ENCODE measurements at regions not wholly inside any gene's neighbourhood (a gene's known extent, or its start where the extent isn't known, plus 50 kb on each side); places are given as distances from the start of the nearest gene placed in this dataset.

GRCh38 chr17:53707566-53707965 lies 115.2 kb upstream of the KIF2B start:
- no peak for DNase-seq (ENCODE audit: low read depth)
- H3K9ac ChIP-seq (ENCODE audit: low read length) = no peak overlapping the region
- no peaks in the 10 kb centered on the region for H3K36me3 ChIP-seq (ENCODE audit: control insufficient read depth, insufficient read depth, low read length, severe bottlenecking)
- H3K4me3 ChIP-seq (ENCODE audit: low read length) = no peak overlapping the region
- H3K27me3 ChIP-seq (replicated peaks; ENCODE audit: control insufficient read depth, insufficient read depth, low read length) = no peaks in the 10 kb centered on the region
- peaks cover 6% of the 10 kb centered on the region for H3K9me3 ChIP-seq (ENCODE audit: control insufficient read depth, low read length)
- H3K4me1 ChIP-seq (ENCODE audit: control insufficient read depth, insufficient read depth, low read length) = no peaks in the 10 kb centered on the region

- no peak overlapping the region for H3K9ac ChIP-seq (ENCODE audit: low read length)
- no peak for DNase-seq (ENCODE audit: low read depth)
- H3K36me3 ChIP-seq (ENCODE audit: control insufficient read depth, insufficient read depth, low read length, severe bottlenecking) = no peaks in the 10 kb centered on the region
- no peaks in the 10 kb centered on the region for H3K27me3 ChIP-seq (replicated peaks; ENCODE audit: control insufficient read depth, insufficient read depth, low read length)
- no peak overlapping the region for H3K4me3 ChIP-seq (ENCODE audit: low read length)
- H3K9me3 ChIP-seq (ENCODE audit: control insufficient read depth, low read length) = no peaks in the 10 kb centered on the region
- H3K4me1 ChIP-seq (ENCODE audit: control insufficient read depth, insufficient read depth, low read length) = no peaks in the 10 kb centered on the region
These were observed 126.4 kb upstream of the KIF2B start for GRCh38 chr17:53696286-53696685.

- peaks cover 4% of the 10 kb centered on the region for H3K9me3 ChIP-seq (ENCODE audit: control insufficient read depth, low read length)
- no peaks in the 10 kb centered on the region for H3K4me1 ChIP-seq (ENCODE audit: control insufficient read depth, insufficient read depth, low read length)
- no peaks in the 10 kb centered on the region for H3K36me3 ChIP-seq (ENCODE audit: control insufficient read depth, insufficient read depth, low read length, severe bottlenecking)
- no peak overlapping the region for H3K4me3 ChIP-seq (ENCODE audit: low read length)
- H3K27me3 ChIP-seq (replicated peaks; ENCODE audit: control insufficient read depth, insufficient read depth, low read length) = no peaks in the 10 kb centered on the region
- no peak for DNase-seq (ENCODE audit: low read depth)
- H3K9ac ChIP-seq (ENCODE audit: low read length) = no peak overlapping the region
These were observed 135.4 kb upstream of the KIF2B start for GRCh38 chr17:53687324-53687723.

GRCh38 chr17:53680745-53681144 lies 142.0 kb upstream of the KIF2B start:
- H3K4me1 ChIP-seq (ENCODE audit: control insufficient read depth, insufficient read depth, low read length) = no peaks in the 10 kb centered on the region
- peaks cover 20% of the 10 kb centered on the region for H3K9me3 ChIP-seq (ENCODE audit: control insufficient read depth, low read length)
- no peak overlapping the region for H3K4me3 ChIP-seq (ENCODE audit: low read length)
- DNase-seq (ENCODE audit: low read depth) = no peak
- no peak overlapping the region for H3K9ac ChIP-seq (ENCODE audit: low read length)
- H3K27me3 ChIP-seq (replicated peaks; ENCODE audit: control insufficient read depth, insufficient read depth, low read length) = no peaks in the 10 kb centered on the region
- H3K36me3 ChIP-seq (ENCODE audit: control insufficient read depth, insufficient read depth, low read length, severe bottlenecking) = no peaks in the 10 kb centered on the region

GRCh38 chr17:53668854-53669253 lies 153.9 kb upstream of the KIF2B start:
- Histone ChIP-seq H3K4me3 (ENCODE audit: low read length) (no peak overlapping the region), H3K4me1 (ENCODE audit: control insufficient read depth, insufficient read depth, low read length) (no peaks in the 10 kb centered on the region), H3K36me3 (ENCODE audit: control insufficient read depth, insufficient read depth, low read length, severe bottlenecking) (no peaks in the 10 kb centered on the region), H3K9ac (ENCODE audit: low read length) (no peak overlapping the region), H3K9me3 (ENCODE audit: control insufficient read depth, low read length) (no peaks in the 10 kb centered on the region), H3K27me3 (replicated peaks; ENCODE audit: control insufficient read depth, insufficient read depth, low read length) (no peaks in the 10 kb centered on the region)
- DNase-seq (ENCODE audit: low read depth) = no peak

GRCh38 chr17:53662608-53663007 lies 160.1 kb upstream of the KIF2B start:
- H3K4me3 ChIP-seq (ENCODE audit: low read length) = no peak overlapping the region
- no peaks in the 10 kb centered on the region for H3K9me3 ChIP-seq (ENCODE audit: control insufficient read depth, low read length)
- no peaks in the 10 kb centered on the region for H3K4me1 ChIP-seq (ENCODE audit: control insufficient read depth, insufficient read depth, low read length)
- no peak overlapping the region for H3K9ac ChIP-seq (ENCODE audit: low read length)
- no peak for DNase-seq (ENCODE audit: low read depth)
- no peaks in the 10 kb centered on the region for H3K27me3 ChIP-seq (replicated peaks; ENCODE audit: control insufficient read depth, insufficient read depth, low read length)
- H3K36me3 ChIP-seq (ENCODE audit: control insufficient read depth, insufficient read depth, low read length, severe bottlenecking) = no peaks in the 10 kb centered on the region

- H3K9me3 ChIP-seq (ENCODE audit: control insufficient read depth, low read length) = no peaks in the 10 kb centered on the region
- H3K27me3 ChIP-seq (replicated peaks; ENCODE audit: control insufficient read depth, insufficient read depth, low read length) = no peaks in the 10 kb centered on the region
- DNase-seq (ENCODE audit: low read depth) = no peak
- no peaks in the 10 kb centered on the region for H3K36me3 ChIP-seq (ENCODE audit: control insufficient read depth, insufficient read depth, low read length, severe bottlenecking)
- no peaks in the 10 kb centered on the region for H3K4me1 ChIP-seq (ENCODE audit: control insufficient read depth, insufficient read depth, low read length)
- no peak overlapping the region for H3K9ac ChIP-seq (ENCODE audit: low read length)
- H3K4me3 ChIP-seq (ENCODE audit: low read length) = no peak overlapping the region
These were observed 163.5 kb upstream of the KIF2B start for GRCh38 chr17:53659181-53659580.

- H3K4me3 ChIP-seq (ENCODE audit: low read length) = no peak overlapping the region
- DNase-seq (ENCODE audit: low read depth) = no peak
- H3K9ac ChIP-seq (ENCODE audit: low read length) = no peak overlapping the region
- no peaks in the 10 kb centered on the region for H3K4me1 ChIP-seq (ENCODE audit: control insufficient read depth, insufficient read depth, low read length)
- H3K9me3 ChIP-seq (ENCODE audit: control insufficient read depth, low read length) = no peaks in the 10 kb centered on the region
- H3K36me3 ChIP-seq (ENCODE audit: control insufficient read depth, insufficient read depth, low read length, severe bottlenecking) = no peaks in the 10 kb centered on the region
- H3K27me3 ChIP-seq (replicated peaks; ENCODE audit: control insufficient read depth, insufficient read depth, low read length) = no peaks in the 10 kb centered on the region
These were observed 167.1 kb upstream of the KIF2B start for GRCh38 chr17:53655591-53655990.

GRCh38 chr17:53649201-53649600 lies 173.5 kb upstream of the KIF2B start:
- no peak for DNase-seq (ENCODE audit: low read depth)
- no peak overlapping the region for H3K9ac ChIP-seq (ENCODE audit: low read length)

GRCh38 chr17:53646835-53647234 lies 175.9 kb upstream of the KIF2B start:
- DNase-seq (ENCODE audit: low read depth) = no peak
- Histone ChIP-seq H3K9ac (ENCODE audit: low read length) (no peak overlapping the region), H3K4me3 (ENCODE audit: low read length) (no peak overlapping the region), H3K4me1 (ENCODE audit: control insufficient read depth, insufficient read depth, low read length) (no peaks in the 10 kb centered on the region), H3K9me3 (ENCODE audit: control insufficient read depth, low read length) (no peaks in the 10 kb centered on the region), H3K36me3 (ENCODE audit: control insufficient read depth, insufficient read depth, low read length, severe bottlenecking) (no peaks in the 10 kb centered on the region), H3K27me3 (replicated peaks; ENCODE audit: control insufficient read depth, insufficient read depth, low read length) (no peaks in the 10 kb centered on the region)

More at GRCh38 chr17:53649201-53649600, 173.5 kb upstream of the KIF2B start:
- Histone ChIP-seq H3K9me3 (ENCODE audit: control insufficient read depth, low read length) (no peaks in the 10 kb centered on the region), H3K4me3 (ENCODE audit: low read length) (no peak overlapping the region), H3K27me3 (replicated peaks; ENCODE audit: control insufficient read depth, insufficient read depth, low read length) (no peaks in the 10 kb centered on the region), H3K36me3 (ENCODE audit: control insufficient read depth, insufficient read depth, low read length, severe bottlenecking) (no peaks in the 10 kb centered on the region), H3K4me1 (ENCODE audit: control insufficient read depth, insufficient read depth, low read length) (no peaks in the 10 kb centered on the region)

GRCh38 chr17:53640808-53641207 lies 181.9 kb upstream of the KIF2B start:
- no peaks in the 10 kb centered on the region for H3K36me3 ChIP-seq (ENCODE audit: control insufficient read depth, insufficient read depth, low read length, severe bottlenecking)
- H3K4me1 ChIP-seq (ENCODE audit: control insufficient read depth, insufficient read depth, low read length) = no peaks in the 10 kb centered on the region
- no peaks in the 10 kb centered on the region for H3K9me3 ChIP-seq (ENCODE audit: control insufficient read depth, low read length)
- no peak overlapping the region for H3K9ac ChIP-seq (ENCODE audit: low read length)
- no peak for DNase-seq (ENCODE audit: low read depth)
- no peak overlapping the region for H3K4me3 ChIP-seq (ENCODE audit: low read length)
- no peaks in the 10 kb centered on the region for H3K27me3 ChIP-seq (replicated peaks; ENCODE audit: control insufficient read depth, insufficient read depth, low read length)

- Histone ChIP-seq H3K4me1 (ENCODE audit: control insufficient read depth, insufficient read depth, low read length) (no peaks in the 10 kb centered on the region), H3K9me3 (ENCODE audit: control insufficient read depth, low read length) (no peaks in the 10 kb centered on the region), H3K9ac (ENCODE audit: low read length) (no peak overlapping the region), H3K36me3 (ENCODE audit: control insufficient read depth, insufficient read depth, low read length, severe bottlenecking) (no peaks in the 10 kb centered on the region), H3K4me3 (ENCODE audit: low read length) (no peak overlapping the region), H3K27me3 (replicated peaks; ENCODE audit: control insufficient read depth, insufficient read depth, low read length) (no peaks in the 10 kb centered on the region)
- no peak for DNase-seq (ENCODE audit: low read depth)
These were observed 187.3 kb upstream of the KIF2B start for GRCh38 chr17:53635444-53635843.
